Calu3 (cell line): ENCODE measurements at regions not wholly inside any gene's neighbourhood (a gene's known extent, or its start where the extent isn't known, plus 50 kb on each side); places are given as distances from the start of the nearest gene placed in this dataset.
"Not testable (repeated sequence)": the region's sequence is repeated elsewhere in the genome, so short reads cannot be mapped to it uniquely, and the experiment has no call there.

ENCODE experiments used
- BruUV-seq: library from RNA; stranded (reverse); fragments of 400-500 nt; replicated peaks from 2 replicates; lab custom pipeline; 2021; lab: Mats Ljungman, UMichigan
- CTCF ChIA-PET: fragments of 300-600 bp; sonication (Branson Sonifier 250); formaldehyde crosslinking; loops from one replicate; lab custom pipeline; 2022; ENCODE audit warnings: antibody characterized with exemption; lab: Charles Lee
- DNase-seq: peaks from one replicate; pipeline ENCODE4 v3.0.0; 2022
- H3K27ac Mint-ChIP-seq: one replicate; pipeline ENCODE4 v1.8.0; 2022; ENCODE audit warnings: mixed read lengths; ENCODE audit not compliant: unreplicated experiment
- H3K27me3 Mint-ChIP-seq: one replicate; pipeline ENCODE4 v1.8.0; 2022; ENCODE audit warnings: mixed read lengths; ENCODE audit not compliant: unreplicated experiment
- H3K36me3 Mint-ChIP-seq: one replicate; pipeline ENCODE4 v1.8.0; 2022; ENCODE audit warnings: mild to moderate bottlenecking, moderate library complexity, mixed read lengths; ENCODE audit not compliant: insufficient read depth, unreplicated experiment
- H3K4me1 Mint-ChIP-seq: one replicate; pipeline ENCODE4 v1.8.0; 2022; ENCODE audit warnings: mild to moderate bottlenecking, low read depth, mixed read lengths; ENCODE audit not compliant: unreplicated experiment
- H3K4me3 Mint-ChIP-seq: one replicate; pipeline ENCODE4 v1.8.0; 2022; ENCODE audit warnings: mild to moderate bottlenecking, low read depth, moderate library complexity, mixed read lengths; ENCODE audit not compliant: unreplicated experiment
- H3K9me3 Mint-ChIP-seq: one replicate; pipeline ENCODE4 v1.8.0; 2022; ENCODE audit warnings: low read depth, mixed read lengths; ENCODE audit not compliant: unreplicated experiment
- CTCF ChIP-seq: fragments of 200-600 bp; IDR thresholded peaks from one replicate; pipeline ENCODE4 v1.8.0; 2022; ENCODE audit warnings: antibody characterized with exemption; ENCODE audit not compliant: unreplicated experiment
- intact Hi-C: fragments of 100-400 bp; cut with micrococcal nuclease; formaldehyde crosslinking; loops from one replicate; pipeline ENCODE4 v1.10.0; 2022; ENCODE audit not compliant: unreplicated experiment

- CTCF ChIA-PET: interaction anchor here (0.7 kb wide), 2 partner anchors 19 to 121 kb away, joined by 5 to 9 read pairs; no protein-coding TSS in a partner anchor
- BruUV-seq: no TSS peak
- no peak for DNase-seq
- Mint-ChIP-seq H3K27ac (peak overlapping the region; percentile 21), H3K4me3 (no peak overlapping the region), H3K27me3 (no peaks in the 10 kb centered on the region), H3K4me1 (peaks cover 14% of the 10 kb centered on the region), H3K9me3 (no peaks in the 10 kb centered on the region), H3K36me3 (no peaks in the 10 kb centered on the region)
- intact Hi-C loops: no loop called here
- no peak for TF ChIP-seq CTCF
These were observed 158.4 kb upstream of the RASSF8 start for GRCh38 chr12:25800101-25800500.

DNA sequence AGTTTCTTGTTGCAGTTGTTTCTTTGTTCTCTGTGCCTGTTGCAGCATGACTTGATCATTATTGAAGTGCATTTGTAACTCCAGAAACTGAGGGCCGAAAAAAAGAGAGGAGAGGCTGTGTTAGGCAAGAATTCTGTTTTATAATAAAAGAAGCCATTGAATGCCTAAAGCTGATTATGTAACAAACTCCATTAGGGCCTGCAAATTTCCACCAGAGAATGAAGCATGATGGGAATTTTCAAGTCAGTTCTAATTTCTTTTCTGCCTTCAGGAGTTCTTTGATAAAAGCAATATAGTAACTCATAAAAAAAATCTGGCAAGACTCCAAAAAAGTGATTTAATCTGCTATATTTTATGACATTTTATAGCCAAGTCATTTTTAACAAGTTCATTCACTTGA lies 156.7 kb upstream of the RASSF8 start:
- BruUV-seq: no TSS peak
- Mint-ChIP-seq H3K4me3 (no peak overlapping the region), H3K27me3 (no peaks in the 10 kb centered on the region), H3K9me3 (no peaks in the 10 kb centered on the region), H3K36me3 (no peaks in the 10 kb centered on the region), H3K27ac (no peak overlapping the region), H3K4me1 (peaks cover 13% of the 10 kb centered on the region)
- intact Hi-C loops: no loop called here
- DNase-seq: no peak
- no peak for TF ChIP-seq CTCF
- CTCF ChIA-PET: no interaction called here

DNA sequence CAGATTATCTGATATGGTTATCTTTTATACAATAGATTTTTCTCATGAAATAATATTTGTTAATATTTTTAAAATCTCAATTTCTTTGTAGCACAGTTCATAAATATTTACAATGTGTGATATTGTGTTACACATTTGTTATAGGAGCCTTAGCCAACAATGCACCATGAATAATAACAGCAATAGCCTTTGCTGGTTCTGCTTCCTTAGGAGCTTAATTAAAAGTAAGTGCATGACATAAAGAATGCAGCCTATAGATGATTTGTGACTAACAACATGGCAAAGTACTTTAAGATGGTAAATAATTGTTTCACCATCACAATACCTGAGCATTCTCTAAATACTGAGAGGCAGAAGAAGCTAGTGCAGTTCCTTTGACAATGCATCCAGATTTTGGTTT lies 156.3 kb upstream of the RASSF8 start:
- no peak for DNase-seq
- Mint-ChIP-seq H3K27me3 (no peaks in the 10 kb centered on the region), H3K27ac (no peak overlapping the region), H3K36me3 (no peaks in the 10 kb centered on the region), H3K9me3 (no peaks in the 10 kb centered on the region), H3K4me3 (no peak overlapping the region), H3K4me1 (peaks cover 13% of the 10 kb centered on the region)
- no peak for TF ChIP-seq CTCF
- intact Hi-C loops: no loop called here
- CTCF ChIA-PET: no interaction called here
- BruUV-seq: no TSS peak

- CTCF ChIA-PET, DNase-seq, H3K4me3 Mint-ChIP-seq, H3K9me3 Mint-ChIP-seq, intact Hi-C loops, H3K27ac Mint-ChIP-seq, BruUV-seq, H3K36me3 Mint-ChIP-seq, H3K27me3 Mint-ChIP-seq: not testable (repeated sequence)
- peaks cover 13% of the 10 kb centered on the region for H3K4me1 Mint-ChIP-seq
These were observed 155.3 kb upstream of the RASSF8 start for GRCh38 chr12:25803029-25803664.

- H3K27ac Mint-ChIP-seq, H3K4me3 Mint-ChIP-seq, DNase-seq, intact Hi-C loops, H3K36me3 Mint-ChIP-seq, H3K9me3 Mint-ChIP-seq, CTCF ChIA-PET, H3K27me3 Mint-ChIP-seq, BruUV-seq: not testable (repeated sequence)
- H3K4me1 Mint-ChIP-seq: peaks cover 13% of the 10 kb centered on the region
These were observed 154.2 kb upstream of the RASSF8 start for GRCh38 chr12:25804286-25804685.
